ENCODE measurements at regions not wholly inside any gene's neighbourhood (a gene's known extent, or its start where the extent isn't known, plus 50 kb on each side); places are given as distances from the start of the nearest gene placed in this dataset.

GRCh38 chr13:31853643-31854326 lies 114.5 kb downstream of the RXFP2 start:
- no peak for DNase-seq

- DNase-seq, result peak; percentile 51
Observed at GRCh38 chr13:31859571-31859970, 120.2 kb downstream of the RXFP2 start.

GRCh38 chr13:31860002-31860401 lies 120.7 kb downstream of the RXFP2 start:
- no peak for DNase-seq

- no peak for DNase-seq
Observed at GRCh38 chr13:31862828-31863227, 123.5 kb downstream of the RXFP2 start.

GRCh38 chr13:31864307-31864706 lies 125.0 kb downstream of the RXFP2 start:
- no peak for DNase-seq

- no peak for DNase-seq
Observed at GRCh38 chr13:31866099-31866498, 126.8 kb downstream of the RXFP2 start.

GRCh38 chr13:31867709-31868108 lies 128.4 kb downstream of the RXFP2 start:
- no peak for DNase-seq

- no peak for DNase-seq
Observed at GRCh38 chr13:31869582-31869981, 130.3 kb downstream of the RXFP2 start.

- no peak for DNase-seq
Observed at GRCh38 chr13:31870511-31870910, 131.2 kb downstream of the RXFP2 start.

GRCh38 chr13:31873145-31873544 lies 133.8 kb downstream of the RXFP2 start:
- DNase-seq, result no peak

GRCh38 chr13:31875134-31875533 lies 135.8 kb downstream of the RXFP2 start:
- DNase-seq, result no peak

GRCh38 chr13:31878052-31878451 lies 138.7 kb downstream of the RXFP2 start:
- no peak for DNase-seq

- DNase-seq, result no peak
Observed at GRCh38 chr13:31878495-31878894, 139.2 kb downstream of the RXFP2 start.

- DNase-seq, result no peak
Observed at GRCh38 chr13:31878955-31879354, 139.6 kb downstream of the RXFP2 start.

- no peak for DNase-seq
Observed at GRCh38 chr13:31880851-31881494, 141.6 kb downstream of the RXFP2 start.

- no peak for DNase-seq
Observed at GRCh38 chr13:31881495-31881882, 142.2 kb downstream of the RXFP2 start.

GRCh38 chr13:31882794-31883193 lies 143.5 kb downstream of the RXFP2 start:
- no peak for DNase-seq

- no peak for DNase-seq
Observed at GRCh38 chr13:31884556-31884955, 145.2 kb downstream of the RXFP2 start.

GRCh38 chr13:31885994-31886393 lies 145.6 kb upstream of the FRY start:
- DNase-seq, result no peak

- DNase-seq, result no peak
Observed at GRCh38 chr13:31887286-31887685, 144.3 kb upstream of the FRY start.

GRCh38 chr13:31890946-31891345 lies 140.6 kb upstream of the FRY start:
- DNase-seq, result no peak

- no peak for DNase-seq
Observed at GRCh38 chr13:31891472-31891871, 140.1 kb upstream of the FRY start.

GRCh38 chr13:31894931-31895330 lies 136.6 kb upstream of the FRY start:
- peak; percentile 21 for DNase-seq

GRCh38 chr13:31895691-31896090 lies 135.9 kb upstream of the FRY start:
- no peak for DNase-seq

- DNase-seq, result no peak
Observed at GRCh38 chr13:31896427-31896826, 135.1 kb upstream of the FRY start.
